HepG2 (cell line): ENCODE measurements at regions not wholly inside any gene's neighbourhood (a gene's known extent, or its start where the extent isn't known, plus 50 kb on each side); places are given as distances from the start of the nearest gene placed in this dataset.
"Not testable (repeated sequence)": the region's sequence is repeated elsewhere in the genome, so short reads cannot be mapped to it uniquely, and the experiment has no call there.

Experiments used
- ATAC-seq: fragments of 200-7000 bp; cut with Tn5 transposase; 3 replicates; pipeline ENCODE4 v1.9.1; 2020; ENCODE audit warnings: mild to moderate bottlenecking, moderate library complexity
- BruUV-seq: library from RNA; stranded (reverse); fragments of 400-500 nt; replicated peaks from 2 replicates; lab custom pipeline; 2021; lab: Mats Ljungman, UMichigan
- CTCF ChIA-PET: fragments of 300-600 bp; formaldehyde crosslinking; extraction: SDS; loops from one replicate; lab custom pipeline; 2021; ENCODE audit warnings: low total read pairs, inconsistent platforms, low intra/inter-chr PET ratio; lab: Yijun Ruan, JAX
- POLR2A ChIA-PET: fragments of 350-600 bp; sonication (Branson Sonifier 250); formaldehyde crosslinking; loops from one replicate; lab custom pipeline; 2020; ENCODE audit warnings: antibody characterized with exemption, inconsistent platforms; lab: Yijun Ruan, JAX
- DNase-seq: peaks from one replicate; pipeline ENCODE4 v3.0.0-alpha.2; 2015; ENCODE audit warnings: low spot score
- FAIRE-seq: peaks from 3 replicates; lab custom pipeline; 2011; peaks lifted over from hg19 to GRCh38; lab: Jason Lieb, UNC
- H2AFZ ChIP-seq: one replicate; pipeline ENCODE4 v1.6.1; 2011; ENCODE audit warnings: low read length, inconsistent platforms
- H3K27ac ChIP-seq: fragments of 300-600 bp; 3 replicates; pipeline ENCODE4 v1.8.0; 2011; ENCODE audit warnings: mixed run types, mild to moderate bottlenecking, mixed read lengths, low read length, inconsistent platforms; ENCODE audit not compliant: insufficient read depth; ENCODE audit errors: extremely low read length
- H3K27me3 ChIP-seq, 2 experiments: fragments of 200-600 bp in 1 of 2; 2 replicates in 1 of 2; 3 replicates in 1 of 2; pipeline versions ENCODE4 v1.6.0 to v1.8.0; 2011; ENCODE audit warnings: low read length in 2 of 2, mild to moderate bottlenecking in 2 of 2, moderate library complexity in 2 of 2, inconsistent platforms in 1 of 2; ENCODE audit not compliant: insufficient read depth in 2 of 2, control insufficient read depth in 1 of 2
- H3K36me3 ChIP-seq, 2 experiments: fragments of 200-600 bp in 1 of 2; replicated peaks in 1 of 2; 2 replicates in 1 of 2; 3 replicates in 1 of 2; pipeline versions ENCODE4 v1.5.1 to v1.8.0; 2011; ENCODE audit warnings: low read length in 2 of 2, inconsistent platforms in 1 of 2; ENCODE audit not compliant: insufficient read depth in 2 of 2, control insufficient read depth in 1 of 2
- H3K4me1 ChIP-seq: 2 replicates; pipeline ENCODE4 v1.5.1; 2012; ENCODE audit warnings: low read length, inconsistent platforms; ENCODE audit not compliant: insufficient read depth
- H3K4me2 ChIP-seq: 2 replicates; pipeline ENCODE4 v1.6.0; 2011; ENCODE audit warnings: low read depth, low read length, inconsistent platforms
- H3K4me3 ChIP-seq, 3 experiments: fragments of 200-600 bp in 1 of 3; sonication (generic), shearing (Covaris generic) in 1 of 3; replicated peaks in 1 of 3; 2 replicates each; pipeline ENCODE4 v1.5.1; 2011 to 2016; ENCODE audit warnings: low read length in 3 of 3, inconsistent platforms in 2 of 3, low read depth in 2 of 3, mild to moderate bottlenecking in 2 of 3, control low read depth in 1 of 3, mixed read lengths in 1 of 3; ENCODE audit not compliant: insufficient read depth in 1 of 3
- H3K79me2 ChIP-seq: one replicate; pipeline ENCODE4 v1.6.1; 2011; ENCODE audit warnings: low read length, inconsistent platforms; ENCODE audit not compliant: insufficient read depth
- H3K9ac ChIP-seq: 2 replicates; pipeline ENCODE4 v1.6.0; 2011; ENCODE audit warnings: mild to moderate bottlenecking, low read depth, low read length, inconsistent platforms; ENCODE audit not compliant: insufficient read depth
- H3K9me3 ChIP-seq: 2 replicates; pipeline ENCODE4 v1.5.1; 2012; ENCODE audit warnings: mild to moderate bottlenecking, low read length
- H4K20me1 ChIP-seq: 2 replicates; pipeline ENCODE4 v1.6.0; 2011; ENCODE audit warnings: inconsistent platforms, mild to moderate bottlenecking, low read length, moderate library complexity; ENCODE audit not compliant: insufficient read depth
- ELF3 ChIP-seq: IDR thresholded peaks from 2 replicates; pipeline ENCODE4 v1.6.1; 2016; ENCODE audit warnings: missing genetic modification reagents, missing compliant biosample characterization
- FOSL1 ChIP-seq: sonication (generic); formaldehyde crosslinking; IDR thresholded peaks from 2 replicates; pipeline ENCODE4 v1.9.0; 2021; ENCODE audit warnings: missing genetic modification reagents, borderline replicate concordance
- GABPA ChIP-seq, 2 experiments: IDR thresholded peaks; 2 replicates each; pipeline ENCODE4 v1.6.1; 2011 to 2016; ENCODE audit warnings: low read depth in 2 of 2, low read length in 1 of 2, missing biosample characterization in 1 of 2, missing genetic modification characterization in 1 of 2
- MED1 ChIP-seq: sonication (generic); formaldehyde crosslinking; IDR thresholded peaks from 2 replicates; pipeline ENCODE4 v1.4.0; 2020; ENCODE audit warnings: missing genetic modification reagents
- ZNF121 ChIP-seq: sonication (generic); formaldehyde crosslinking; IDR thresholded peaks from 2 replicates; pipeline ENCODE4 v1.5.0; 2020; ENCODE audit warnings: mild to moderate bottlenecking, missing genetic modification reagents
- ZNF280B ChIP-seq: sonication (generic); formaldehyde crosslinking; IDR thresholded peaks from 2 replicates; pipeline ENCODE4 v1.5.0; 2020; ENCODE audit warnings: missing genetic modification reagents, mild to moderate bottlenecking, borderline replicate concordance
- ZNF441 ChIP-seq: sonication (generic); formaldehyde crosslinking; IDR thresholded peaks from 2 replicates; pipeline ENCODE4 v1.7.0; 2021; ENCODE audit warnings: missing genetic modification reagents, borderline replicate concordance
- ZNF761 ChIP-seq: sonication (generic); formaldehyde crosslinking; conservative IDR thresholded peaks from 2 replicates; pipeline ENCODE4 v1.4.0; 2020; ENCODE audit warnings: mild to moderate bottlenecking, missing genetic modification reagents
- WGBS: methylation state at CpG from one replicate; pipeline ENCODE4 v1.1.6; 2017; ENCODE audit warnings: low lambda C conversion rate; 5-methylcytosine and 5-hydroxymethylcytosine counted together
- in situ Hi-C: cut with HindIII; loops from 2 replicates; pipeline ENCODE4 v1.10.0; 2017; ENCODE audit warnings: low pct_unique_long_range_greater_than_20kb; ENCODE audit not compliant: extremely low pct_ligation_motif_present
- intact Hi-C: fragments of 100-400 bp; cut with micrococcal nuclease; formaldehyde crosslinking; loops from one replicate; pipeline ENCODE4 v1.10.0; 2022; ENCODE audit not compliant: unreplicated experiment
- TF ChIP-seq, protein P1 (sequence below): sonication (generic); formaldehyde crosslinking; IDR thresholded peaks from 2 replicates; pipeline ENCODE4 v1.5.1; 2020; ENCODE audit warnings: mild to moderate bottlenecking, missing genetic modification reagents, moderate library complexity

- peak; percentile 58; the same call in 1 of the 2 replicates for TF ChIP-seq ZNF121 (CRISPR knock-in tag)
- peak; percentile 100 for TF ChIP-seq ZNF761 (CRISPR knock-in tag)
- TF ChIP-seq, all 625 proteins: peak for 2; not testable (repeated sequence) for 623
- H3K4me3 ChIP-seq, H3K4me2 ChIP-seq, H3K9ac ChIP-seq, H3K79me2 ChIP-seq, H3K27me3 ChIP-seq, BruUV-seq, H4K20me1 ChIP-seq, H2AFZ ChIP-seq, DNase-seq, POLR2A ChIA-PET, CTCF ChIA-PET, in situ Hi-C loops, FAIRE-seq, ATAC-seq, H3K36me3 ChIP-seq: not testable (repeated sequence)
- intact Hi-C loops: loop anchor here (5.0 kb wide), 1 partner anchor 1505 kb away; no protein-coding TSS in a partner anchor
- Histone ChIP-seq H3K9me3 (peaks cover 10% of the 10 kb centered on the region), H3K4me1 (peaks cover 68% of the 10 kb centered on the region), H3K27ac (peak overlapping the region; percentile 49)
- WGBS: 93% methylated on average over 6 of the region's 6 CpGs
Observed at GRCh38 chr16:10272250-10272854, 90.1 kb upstream of the GRIN2A start.

DNA sequence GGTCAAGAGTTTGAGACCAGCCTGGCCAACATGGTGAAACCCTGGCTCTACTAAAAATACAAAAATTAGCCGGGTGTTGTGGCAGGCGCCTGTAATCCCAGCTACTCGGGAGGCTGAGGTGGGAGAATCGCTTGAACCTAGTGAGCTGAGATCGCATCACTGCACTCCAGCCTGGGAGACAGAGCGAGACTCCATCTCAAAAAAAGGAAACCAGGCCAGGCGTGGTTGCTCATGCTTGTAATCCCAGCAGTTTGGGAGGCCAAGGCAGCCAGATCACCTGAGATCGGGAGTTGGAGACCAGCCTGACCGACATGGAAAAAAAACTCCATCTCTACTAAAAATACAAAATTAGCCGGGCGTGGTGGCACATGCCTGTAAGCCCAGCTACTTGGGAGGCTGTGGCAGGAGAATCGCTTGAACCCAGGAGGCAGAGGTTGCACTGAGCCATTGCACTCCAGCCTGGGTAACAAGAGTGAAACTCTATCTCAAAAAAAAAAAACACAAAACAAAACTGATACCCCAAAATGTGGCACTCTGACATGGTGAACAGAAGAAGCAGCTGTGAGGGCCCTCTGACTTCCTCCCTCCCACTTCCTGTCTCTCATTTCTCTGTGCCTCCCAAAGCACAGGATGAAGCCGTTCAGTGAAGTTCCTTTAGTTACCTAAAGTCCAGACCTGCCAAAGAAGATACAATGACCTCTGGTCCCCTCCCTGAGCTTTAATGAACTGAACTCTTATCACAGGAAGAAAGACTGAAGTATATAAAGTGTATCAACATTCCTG is 93.2 kb upstream of the GRIN2A start:
- H3K4me3 ChIP-seq, CTCF ChIA-PET, DNase-seq, H3K36me3 ChIP-seq, H4K20me1 ChIP-seq, H3K27ac ChIP-seq, H3K27me3 ChIP-seq, intact Hi-C loops, BruUV-seq, H2AFZ ChIP-seq, POLR2A ChIA-PET, H3K9ac ChIP-seq, FAIRE-seq, in situ Hi-C loops, H3K79me2 ChIP-seq: not testable (repeated sequence)
- Histone ChIP-seq H3K9me3 (peaks cover 19% of the 10 kb centered on the region), H3K4me2 (peak overlapping the region; percentile 9), H3K4me1 (peaks cover 59% of the 10 kb centered on the region)
- 89% methylated on average over 13 of the region's 13 CpGs for WGBS
- peak; percentile 19; the same call in 1 of the 3 replicates for ATAC-seq
- TF ChIP-seq FOSL1 (CRISPR knock-in tag) (0 out of 2 replicates have a peak, but pooled peaks have one; percentile 9), ELF3 (CRISPR knock-in tag) (0 out of 2 replicates have a peak, but pooled peaks have one; percentile 10), GABPA (IDR thresholded peaks at IDR 0.05; ENCODE audit: low read depth, low read length) (peak; percentile 23; the same call in 1 of the 2 replicates), GABPA (CRISPR knock-in tag; IDR thresholded peaks at IDR 0.05; ENCODE audit: low read depth) (peak; percentile 73), MED1 (CRISPR knock-in tag) (0 out of 2 replicates have a peak, but pooled peaks have one; percentile 10), ZNF441 (CRISPR knock-in tag) (0 out of 2 replicates have a peak, but pooled peaks have one; percentile 35), ZNF280B (CRISPR knock-in tag) (0 out of 2 replicates have a peak, but pooled peaks have one; percentile 55)
- TF ChIP-seq, protein P1, sequence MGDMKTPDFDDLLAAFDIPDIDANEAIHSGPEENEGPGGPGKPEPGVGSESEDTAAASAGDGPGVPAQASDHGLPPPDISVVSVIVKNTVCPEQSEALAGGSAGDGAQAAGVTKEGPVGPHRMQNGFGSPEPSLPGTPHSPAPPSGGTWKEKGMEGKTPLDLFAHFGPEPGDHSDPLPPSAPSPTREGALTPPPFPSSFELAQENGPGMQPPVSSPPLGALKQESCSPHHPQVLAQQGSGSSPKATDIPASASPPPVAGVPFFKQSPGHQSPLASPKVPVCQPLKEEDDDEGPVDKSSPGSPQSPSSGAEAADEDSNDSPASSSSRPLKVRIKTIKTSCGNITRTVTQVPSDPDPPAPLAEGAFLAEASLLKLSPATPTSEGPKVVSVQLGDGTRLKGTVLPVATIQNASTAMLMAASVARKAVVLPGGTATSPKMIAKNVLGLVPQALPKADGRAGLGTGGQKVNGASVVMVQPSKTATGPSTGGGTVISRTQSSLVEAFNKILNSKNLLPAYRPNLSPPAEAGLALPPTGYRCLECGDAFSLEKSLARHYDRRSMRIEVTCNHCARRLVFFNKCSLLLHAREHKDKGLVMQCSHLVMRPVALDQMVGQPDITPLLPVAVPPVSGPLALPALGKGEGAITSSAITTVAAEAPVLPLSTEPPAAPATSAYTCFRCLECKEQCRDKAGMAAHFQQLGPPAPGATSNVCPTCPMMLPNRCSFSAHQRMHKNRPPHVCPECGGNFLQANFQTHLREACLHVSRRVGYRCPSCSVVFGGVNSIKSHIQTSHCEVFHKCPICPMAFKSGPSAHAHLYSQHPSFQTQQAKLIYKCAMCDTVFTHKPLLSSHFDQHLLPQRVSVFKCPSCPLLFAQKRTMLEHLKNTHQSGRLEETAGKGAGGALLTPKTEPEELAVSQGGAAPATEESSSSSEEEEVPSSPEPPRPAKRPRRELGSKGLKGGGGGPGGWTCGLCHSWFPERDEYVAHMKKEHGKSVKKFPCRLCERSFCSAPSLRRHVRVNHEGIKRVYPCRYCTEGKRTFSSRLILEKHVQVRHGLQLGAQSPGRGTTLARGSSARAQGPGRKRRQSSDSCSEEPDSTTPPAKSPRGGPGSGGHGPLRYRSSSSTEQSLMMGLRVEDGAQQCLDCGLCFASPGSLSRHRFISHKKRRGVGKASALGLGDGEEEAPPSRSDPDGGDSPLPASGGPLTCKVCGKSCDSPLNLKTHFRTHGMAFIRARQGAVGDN (CRISPR knock-in tag): peak; percentile 31; the same call in 1 of the 2 replicates
